GM23338 (cell line): ENCODE measurements at regions not wholly inside any gene's neighbourhood (a gene's known extent, or its start where the extent isn't known, plus 50 kb on each side); places are given as distances from the start of the nearest gene placed in this dataset.

Experiments used
- ATAC-seq: fragments of 200-7000 bp; cut with Tn5 transposase; 3 replicates; pipeline ENCODE4 v1.9.1; 2020
- DNase-seq: peaks from one replicate; pipeline ENCODE4 v3.0.0-alpha.2; 2015; ENCODE audit warnings: low spot score
- H2AFZ ChIP-seq: fragments of 200-600 bp; sonication (generic); 2 replicates; pipeline ENCODE4 v1.8.0; 2016; ENCODE audit warnings: antibody characterized with exemption, mild to moderate bottlenecking, moderate library complexity
- H3F3A ChIP-seq: fragments of 200-600 bp; sonication (generic); replicated peaks from 2 replicates; pipeline ENCODE4 v1.8.0; 2017; ENCODE audit warnings: antibody characterized with exemption, mixed run types, low read depth
- H3K27ac ChIP-seq: fragments of 200-600 bp; sonication (generic); 2 replicates; pipeline ENCODE4 v1.6.1; 2016; ENCODE audit warnings: low read depth
- H3K27me3 ChIP-seq: fragments of 200-600 bp; sonication (generic); 2 replicates; pipeline ENCODE4 v1.8.0; 2016; ENCODE audit warnings: mild to moderate bottlenecking, mixed run types, moderate library complexity; ENCODE audit not compliant: insufficient read depth
- H3K36me3 ChIP-seq: fragments of 200-600 bp; sonication (generic); 2 replicates; pipeline ENCODE4 v1.8.0; 2016; ENCODE audit warnings: mild to moderate bottlenecking; ENCODE audit not compliant: insufficient read depth
- H3K4me1 ChIP-seq: fragments of 200-600 bp; sonication (generic); 2 replicates; pipeline ENCODE4 v1.8.0; 2016; ENCODE audit warnings: mild to moderate bottlenecking, moderate library complexity; ENCODE audit not compliant: insufficient read depth
- H3K4me2 ChIP-seq: fragments of 200-600 bp; sonication (generic); 2 replicates; pipeline ENCODE4 v1.7.1; 2017; ENCODE audit warnings: mixed run types
- H3K4me3 ChIP-seq: fragments of 200-600 bp; sonication (generic); 2 replicates; pipeline ENCODE4 v1.6.1; 2016; ENCODE audit warnings: mixed run types
- H3K79me2 ChIP-seq: fragments of 200-600 bp; sonication (generic); replicated peaks from 2 replicates; pipeline ENCODE4 v1.8.0; 2017; ENCODE audit warnings: mild to moderate bottlenecking; ENCODE audit not compliant: insufficient read depth
- H3K9me2 ChIP-seq: fragments of 200-600 bp; sonication (generic); 2 replicates; pipeline ENCODE4 v1.8.0; 2017; ENCODE audit not compliant: insufficient read depth
- H4K20me1 ChIP-seq: fragments of 200-600 bp; sonication (generic); replicated peaks from 2 replicates; pipeline ENCODE4 v1.8.0; 2017; ENCODE audit warnings: mild to moderate bottlenecking; ENCODE audit not compliant: insufficient read depth
- H3K27ac Mint-ChIP-seq: 2 replicates; pipeline ENCODE4 v1.8.0; 2020; ENCODE audit warnings: inconsistent platforms, mild to moderate bottlenecking, moderate library complexity, mixed read lengths
- H3K27me3 Mint-ChIP-seq: 3 replicates; pipeline ENCODE4 v1.8.0; 2022; ENCODE audit warnings: low read depth, mild to moderate bottlenecking, moderate library complexity, mixed read lengths, inconsistent platforms; ENCODE audit not compliant: insufficient read depth, poor library complexity
- H3K36me3 Mint-ChIP-seq: 3 replicates; pipeline ENCODE4 v1.8.0; 2021; ENCODE audit warnings: low read depth, mild to moderate bottlenecking, inconsistent platforms, moderate library complexity, mixed read lengths
- H3K4me1 Mint-ChIP-seq: 3 replicates; pipeline ENCODE4 v1.8.0; 2020; ENCODE audit warnings: mild to moderate bottlenecking, inconsistent platforms, mixed read lengths
- H3K4me3 Mint-ChIP-seq: 3 replicates; pipeline ENCODE4 v1.8.0; 2021; ENCODE audit warnings: moderate library complexity, mild to moderate bottlenecking, inconsistent platforms, mixed read lengths
- H3K9me3 Mint-ChIP-seq: 3 replicates; pipeline ENCODE4 v1.8.0; 2020; ENCODE audit warnings: moderate library complexity, mild to moderate bottlenecking, inconsistent platforms, mixed read lengths
- CREB1 ChIP-seq: fragments of 250-450 bp; sonication (Bioruptor Pico); IDR thresholded peaks from 2 replicates; pipeline ENCODE4 v1.5.0; 2020; ENCODE audit warnings: low read depth, mild to moderate bottlenecking, moderate library complexity
- EZH2 ChIP-seq: fragments of 200-600 bp; sonication (generic); IDR thresholded peaks from one replicate; pipeline ENCODE4 v1.8.0; 2017; ENCODE audit warnings: antibody characterized with exemption, mild to moderate bottlenecking, low read depth; ENCODE audit not compliant: unreplicated experiment
- EZH2phosphoT487 ChIP-seq: fragments of 200-600 bp; sonication (generic); IDR thresholded peaks from one replicate; pipeline ENCODE4 v1.8.1; 2018; ENCODE audit warnings: antibody characterized with exemption; ENCODE audit not compliant: unreplicated experiment
- JUNB ChIP-seq: IDR thresholded peaks from one replicate; pipeline ENCODE4 v1.6.1; 2016; ENCODE audit warnings: antibody characterized with exemption; ENCODE audit not compliant: unreplicated experiment
- NANOG ChIP-seq: IDR thresholded peaks from 2 replicates; pipeline ENCODE4 v1.6.1; 2016; ENCODE audit warnings: antibody characterized with exemption, borderline replicate concordance
- POLR2AphosphoS5 ChIP-seq: IDR thresholded peaks from 2 replicates; pipeline ENCODE4 v1.6.1; 2016; ENCODE audit warnings: antibody characterized with exemption, low read depth
- STAT1 ChIP-seq: IDR thresholded peaks from one replicate; pipeline ENCODE4 v1.6.1; 2016; ENCODE audit warnings: antibody characterized with exemption; ENCODE audit not compliant: unreplicated experiment
- ZNF114 ChIP-seq: fragments of 250-450 bp; sonication (Bioruptor Pico); IDR thresholded peaks from 2 replicates; pipeline ENCODE4 v1.5.0; 2020; ENCODE audit warnings: mild to moderate bottlenecking, moderate library complexity
- ZNF331 ChIP-seq: fragments of 250-450 bp; sonication (Bioruptor Pico); IDR thresholded peaks from 2 replicates; pipeline ENCODE4 v1.5.0; 2020; ENCODE audit warnings: low read depth, mild to moderate bottlenecking, moderate library complexity
- TF ChIP-seq, protein P1 (sequence below): IDR thresholded peaks from one replicate; pipeline ENCODE4 v1.6.1; 2018; ENCODE audit warnings: antibody characterized with exemption; ENCODE audit not compliant: unreplicated experiment
- TF ChIP-seq, protein P2 (sequence below): IDR thresholded peaks from 2 replicates; pipeline ENCODE4 v1.6.1; 2016; ENCODE audit warnings: antibody characterized with exemption
- TF ChIP-seq, protein P3 (sequence below): fragments of 250-450 bp; sonication (Bioruptor Pico); IDR thresholded peaks from 2 replicates; pipeline ENCODE4 v1.5.0; 2020; ENCODE audit warnings: mild to moderate bottlenecking, moderate library complexity
- TF ChIP-seq, protein P4 (sequence below), 2 experiments: fragments of 200-600 bp in 1 of 2; sonication (generic) in 1 of 2; conservative IDR thresholded peaks; 2 replicates each; pipeline versions ENCODE4 v1.5.1 to v1.6.1; 2016 to 2017; ENCODE audit warnings: antibody characterized with exemption in 2 of 2, low read depth in 2 of 2, mild to moderate bottlenecking in 2 of 2, moderate library complexity in 1 of 2

DNA sequence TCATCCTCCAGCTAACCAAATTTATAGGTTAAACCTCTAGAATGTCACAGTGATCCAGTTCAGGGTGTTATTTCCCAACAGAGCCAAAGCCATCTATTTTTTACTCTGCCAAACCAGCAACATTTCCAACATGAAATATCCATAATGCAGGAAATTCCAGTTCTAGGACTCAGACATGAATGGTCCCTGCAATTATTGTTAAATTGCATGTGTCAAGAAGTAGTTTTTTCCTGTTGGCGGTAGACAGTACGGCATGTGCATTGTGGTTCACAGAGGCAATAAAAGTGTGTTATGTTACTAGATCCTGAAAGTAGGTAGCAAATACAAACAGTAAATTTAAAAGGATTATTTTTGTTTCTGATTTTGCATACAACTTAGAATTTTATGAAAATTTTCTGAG is 215.7 kb upstream of the THBS1 start:
- H3K27ac ChIP-seq = no peak overlapping the region
- Mint-ChIP-seq H3K27me3 (no peaks in the 10 kb centered on the region), H3K4me1 (no peaks in the 10 kb centered on the region; the same call in 2 of the 3 replicates), H3K9me3 (peaks cover 16% of the 10 kb centered on the region), H3K27ac (no peak overlapping the region), H3K4me3 (no peak overlapping the region), H3K36me3 (peaks cover 8% of the 10 kb centered on the region)
- H3K4me3 ChIP-seq = no peak overlapping the region
- H3F3A ChIP-seq = no peaks in the 10 kb centered on the region
- no peaks in the 10 kb centered on the region for H4K20me1 ChIP-seq
- TF ChIP-seq, protein P1, sequence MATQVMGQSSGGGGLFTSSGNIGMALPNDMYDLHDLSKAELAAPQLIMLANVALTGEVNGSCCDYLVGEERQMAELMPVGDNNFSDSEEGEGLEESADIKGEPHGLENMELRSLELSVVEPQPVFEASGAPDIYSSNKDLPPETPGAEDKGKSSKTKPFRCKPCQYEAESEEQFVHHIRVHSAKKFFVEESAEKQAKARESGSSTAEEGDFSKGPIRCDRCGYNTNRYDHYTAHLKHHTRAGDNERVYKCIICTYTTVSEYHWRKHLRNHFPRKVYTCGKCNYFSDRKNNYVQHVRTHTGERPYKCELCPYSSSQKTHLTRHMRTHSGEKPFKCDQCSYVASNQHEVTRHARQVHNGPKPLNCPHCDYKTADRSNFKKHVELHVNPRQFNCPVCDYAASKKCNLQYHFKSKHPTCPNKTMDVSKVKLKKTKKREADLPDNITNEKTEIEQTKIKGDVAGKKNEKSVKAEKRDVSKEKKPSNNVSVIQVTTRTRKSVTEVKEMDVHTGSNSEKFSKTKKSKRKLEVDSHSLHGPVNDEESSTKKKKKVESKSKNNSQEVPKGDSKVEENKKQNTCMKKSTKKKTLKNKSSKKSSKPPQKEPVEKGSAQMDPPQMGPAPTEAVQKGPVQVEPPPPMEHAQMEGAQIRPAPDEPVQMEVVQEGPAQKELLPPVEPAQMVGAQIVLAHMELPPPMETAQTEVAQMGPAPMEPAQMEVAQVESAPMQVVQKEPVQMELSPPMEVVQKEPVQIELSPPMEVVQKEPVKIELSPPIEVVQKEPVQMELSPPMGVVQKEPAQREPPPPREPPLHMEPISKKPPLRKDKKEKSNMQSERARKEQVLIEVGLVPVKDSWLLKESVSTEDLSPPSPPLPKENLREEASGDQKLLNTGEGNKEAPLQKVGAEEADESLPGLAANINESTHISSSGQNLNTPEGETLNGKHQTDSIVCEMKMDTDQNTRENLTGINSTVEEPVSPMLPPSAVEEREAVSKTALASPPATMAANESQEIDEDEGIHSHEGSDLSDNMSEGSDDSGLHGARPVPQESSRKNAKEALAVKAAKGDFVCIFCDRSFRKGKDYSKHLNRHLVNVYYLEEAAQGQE = no peak
- TF ChIP-seq, protein P2, sequence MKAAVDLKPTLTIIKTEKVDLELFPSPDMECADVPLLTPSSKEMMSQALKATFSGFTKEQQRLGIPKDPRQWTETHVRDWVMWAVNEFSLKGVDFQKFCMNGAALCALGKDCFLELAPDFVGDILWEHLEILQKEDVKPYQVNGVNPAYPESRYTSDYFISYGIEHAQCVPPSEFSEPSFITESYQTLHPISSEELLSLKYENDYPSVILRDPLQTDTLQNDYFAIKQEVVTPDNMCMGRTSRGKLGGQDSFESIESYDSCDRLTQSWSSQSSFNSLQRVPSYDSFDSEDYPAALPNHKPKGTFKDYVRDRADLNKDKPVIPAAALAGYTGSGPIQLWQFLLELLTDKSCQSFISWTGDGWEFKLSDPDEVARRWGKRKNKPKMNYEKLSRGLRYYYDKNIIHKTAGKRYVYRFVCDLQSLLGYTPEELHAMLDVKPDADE = no peak
- no peak for TF ChIP-seq EZH2
- no peak for TF ChIP-seq NANOG
- TF ChIP-seq ZNF114 (CRISPR knock-in tag) = no peak
- no peak for TF ChIP-seq STAT1
- no peak for TF ChIP-seq JUNB
- no peak for TF ChIP-seq EZH2phosphoT487
- TF ChIP-seq ZNF331 = no peak
- TF ChIP-seq, protein P3, sequence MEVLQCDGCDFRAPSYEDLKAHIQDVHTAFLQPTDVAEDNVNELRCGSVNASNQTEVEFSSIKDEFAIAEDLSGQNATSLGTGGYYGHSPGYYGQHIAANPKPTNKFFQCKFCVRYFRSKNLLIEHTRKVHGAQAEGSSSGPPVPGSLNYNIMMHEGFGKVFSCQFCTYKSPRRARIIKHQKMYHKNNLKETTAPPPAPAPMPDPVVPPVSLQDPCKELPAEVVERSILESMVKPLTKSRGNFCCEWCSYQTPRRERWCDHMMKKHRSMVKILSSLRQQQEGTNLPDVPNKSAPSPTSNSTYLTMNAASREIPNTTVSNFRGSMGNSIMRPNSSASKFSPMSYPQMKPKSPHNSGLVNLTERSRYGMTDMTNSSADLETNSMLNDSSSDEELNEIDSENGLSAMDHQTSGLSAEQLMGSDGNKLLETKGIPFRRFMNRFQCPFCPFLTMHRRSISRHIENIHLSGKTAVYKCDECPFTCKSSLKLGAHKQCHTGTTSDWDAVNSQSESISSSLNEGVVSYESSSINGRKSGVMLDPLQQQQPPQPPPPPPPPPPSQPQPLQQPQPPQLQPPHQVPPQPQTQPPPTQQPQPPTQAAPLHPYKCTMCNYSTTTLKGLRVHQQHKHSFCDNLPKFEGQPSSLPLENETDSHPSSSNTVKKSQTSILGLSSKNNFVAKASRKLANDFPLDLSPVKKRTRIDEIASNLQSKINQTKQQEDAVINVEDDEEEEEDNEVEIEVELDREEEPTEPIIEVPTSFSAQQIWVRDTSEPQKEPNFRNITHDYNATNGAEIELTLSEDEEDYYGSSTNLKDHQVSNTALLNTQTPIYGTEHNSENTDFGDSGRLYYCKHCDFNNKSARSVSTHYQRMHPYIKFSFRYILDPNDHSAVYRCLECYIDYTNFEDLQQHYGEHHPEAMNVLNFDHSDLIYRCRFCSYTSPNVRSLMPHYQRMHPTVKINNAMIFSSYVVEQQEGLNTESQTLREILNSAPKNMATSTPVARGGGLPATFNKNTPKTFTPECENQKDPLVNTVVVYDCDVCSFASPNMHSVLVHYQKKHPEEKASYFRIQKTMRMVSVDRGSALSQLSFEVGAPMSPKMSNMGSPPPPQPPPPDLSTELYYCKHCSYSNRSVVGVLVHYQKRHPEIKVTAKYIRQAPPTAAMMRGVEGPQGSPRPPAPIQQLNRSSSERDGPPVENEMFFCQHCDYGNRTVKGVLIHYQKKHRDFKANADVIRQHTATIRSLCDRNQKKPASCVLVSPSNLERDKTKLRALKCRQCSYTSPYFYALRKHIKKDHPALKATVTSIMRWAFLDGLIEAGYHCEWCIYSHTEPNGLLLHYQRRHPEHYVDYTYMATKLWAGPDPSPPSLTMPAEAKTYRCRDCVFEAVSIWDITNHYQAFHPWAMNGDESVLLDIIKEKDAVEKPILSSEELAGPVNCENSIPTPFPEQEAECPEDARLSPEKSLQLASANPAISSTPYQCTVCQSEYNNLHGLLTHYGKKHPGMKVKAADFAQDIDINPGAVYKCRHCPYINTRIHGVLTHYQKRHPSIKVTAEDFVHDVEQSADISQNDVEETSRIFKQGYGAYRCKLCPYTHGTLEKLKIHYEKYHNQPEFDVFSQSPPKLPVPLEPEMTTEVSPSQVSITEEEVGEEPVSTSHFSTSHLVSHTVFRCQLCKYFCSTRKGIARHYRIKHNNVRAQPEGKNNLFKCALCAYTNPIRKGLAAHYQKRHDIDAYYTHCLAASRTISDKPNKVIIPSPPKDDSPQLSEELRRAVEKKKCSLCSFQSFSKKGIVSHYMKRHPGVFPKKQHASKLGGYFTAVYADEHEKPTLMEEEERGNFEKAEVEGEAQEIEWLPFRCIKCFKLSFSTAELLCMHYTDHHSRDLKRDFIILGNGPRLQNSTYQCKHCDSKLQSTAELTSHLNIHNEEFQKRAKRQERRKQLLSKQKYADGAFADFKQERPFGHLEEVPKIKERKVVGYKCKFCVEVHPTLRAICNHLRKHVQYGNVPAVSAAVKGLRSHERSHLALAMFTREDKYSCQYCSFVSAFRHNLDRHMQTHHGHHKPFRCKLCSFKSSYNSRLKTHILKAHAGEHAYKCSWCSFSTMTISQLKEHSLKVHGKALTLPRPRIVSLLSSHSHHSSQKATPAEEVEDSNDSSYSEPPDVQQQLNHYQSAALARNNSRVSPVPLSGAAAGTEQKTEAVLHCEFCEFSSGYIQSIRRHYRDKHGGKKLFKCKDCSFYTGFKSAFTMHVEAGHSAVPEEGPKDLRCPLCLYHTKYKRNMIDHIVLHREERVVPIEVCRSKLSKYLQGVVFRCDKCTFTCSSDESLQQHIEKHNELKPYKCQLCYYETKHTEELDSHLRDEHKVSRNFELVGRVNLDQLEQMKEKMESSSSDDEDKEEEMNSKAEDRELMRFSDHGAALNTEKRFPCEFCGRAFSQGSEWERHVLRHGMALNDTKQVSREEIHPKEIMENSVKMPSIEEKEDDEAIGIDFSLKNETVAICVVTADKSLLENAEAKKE (CRISPR knock-in tag) = no peak
- no peak for TF ChIP-seq POLR2AphosphoS5
- TF ChIP-seq CREB1 (CRISPR knock-in tag) = no peak
- TF ChIP-seq, protein P4, sequence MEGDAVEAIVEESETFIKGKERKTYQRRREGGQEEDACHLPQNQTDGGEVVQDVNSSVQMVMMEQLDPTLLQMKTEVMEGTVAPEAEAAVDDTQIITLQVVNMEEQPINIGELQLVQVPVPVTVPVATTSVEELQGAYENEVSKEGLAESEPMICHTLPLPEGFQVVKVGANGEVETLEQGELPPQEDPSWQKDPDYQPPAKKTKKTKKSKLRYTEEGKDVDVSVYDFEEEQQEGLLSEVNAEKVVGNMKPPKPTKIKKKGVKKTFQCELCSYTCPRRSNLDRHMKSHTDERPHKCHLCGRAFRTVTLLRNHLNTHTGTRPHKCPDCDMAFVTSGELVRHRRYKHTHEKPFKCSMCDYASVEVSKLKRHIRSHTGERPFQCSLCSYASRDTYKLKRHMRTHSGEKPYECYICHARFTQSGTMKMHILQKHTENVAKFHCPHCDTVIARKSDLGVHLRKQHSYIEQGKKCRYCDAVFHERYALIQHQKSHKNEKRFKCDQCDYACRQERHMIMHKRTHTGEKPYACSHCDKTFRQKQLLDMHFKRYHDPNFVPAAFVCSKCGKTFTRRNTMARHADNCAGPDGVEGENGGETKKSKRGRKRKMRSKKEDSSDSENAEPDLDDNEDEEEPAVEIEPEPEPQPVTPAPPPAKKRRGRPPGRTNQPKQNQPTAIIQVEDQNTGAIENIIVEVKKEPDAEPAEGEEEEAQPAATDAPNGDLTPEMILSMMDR (conservative IDR thresholded peaks at IDR 0.05; ENCODE audit: low read depth in 2 of 2) = no peak
- DNase-seq (no peak), ATAC-seq (no peak)
- H2AFZ ChIP-seq = no peak overlapping the region
- H3K36me3 ChIP-seq = no peaks in the 10 kb centered on the region
- H3K4me2 ChIP-seq = no peak overlapping the region
- 0 out of 2 replicates have a peak, but pooled peaks cover 2% of the 10 kb centered on the region for H3K4me1 ChIP-seq
- peaks cover 2% of the 10 kb centered on the region; the same call in 1 of the 2 replicates for H3K9me2 ChIP-seq
- H3K79me2 ChIP-seq = no peaks in the 10 kb centered on the region
- no peaks in the 10 kb centered on the region for H3K27me3 ChIP-seq
